ENCODE measurements at regions not wholly inside any gene's neighbourhood (a gene's known extent, or its start where the extent isn't known, plus 50 kb on each side); places are given as distances from the start of the nearest gene placed in this dataset.
"Not testable (repeated sequence)": the region's sequence is repeated elsewhere in the genome, so short reads cannot be mapped to it uniquely, and the experiment has no call there.

DNA sequence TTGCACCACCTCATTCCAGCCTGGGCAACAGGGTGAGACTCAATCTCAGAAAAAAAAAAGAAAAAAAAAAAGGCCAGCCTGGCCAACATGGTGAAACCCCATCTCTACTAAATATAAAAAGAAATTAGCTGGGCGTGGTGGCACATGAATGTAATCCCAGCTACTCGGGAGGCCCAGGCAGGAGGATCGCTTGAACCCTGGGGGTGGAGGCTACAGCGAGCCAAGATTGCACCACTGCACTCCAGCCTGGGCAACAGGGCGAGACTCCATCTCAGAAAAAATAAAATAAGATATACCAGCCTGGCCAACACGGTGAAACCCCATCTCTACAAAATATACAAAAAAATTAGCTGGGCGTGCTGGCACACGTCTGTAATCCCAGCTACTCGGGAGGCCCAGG is 1602.3 kb downstream of the RPIA start:
- TF ChIP-seq, protein P1, sequence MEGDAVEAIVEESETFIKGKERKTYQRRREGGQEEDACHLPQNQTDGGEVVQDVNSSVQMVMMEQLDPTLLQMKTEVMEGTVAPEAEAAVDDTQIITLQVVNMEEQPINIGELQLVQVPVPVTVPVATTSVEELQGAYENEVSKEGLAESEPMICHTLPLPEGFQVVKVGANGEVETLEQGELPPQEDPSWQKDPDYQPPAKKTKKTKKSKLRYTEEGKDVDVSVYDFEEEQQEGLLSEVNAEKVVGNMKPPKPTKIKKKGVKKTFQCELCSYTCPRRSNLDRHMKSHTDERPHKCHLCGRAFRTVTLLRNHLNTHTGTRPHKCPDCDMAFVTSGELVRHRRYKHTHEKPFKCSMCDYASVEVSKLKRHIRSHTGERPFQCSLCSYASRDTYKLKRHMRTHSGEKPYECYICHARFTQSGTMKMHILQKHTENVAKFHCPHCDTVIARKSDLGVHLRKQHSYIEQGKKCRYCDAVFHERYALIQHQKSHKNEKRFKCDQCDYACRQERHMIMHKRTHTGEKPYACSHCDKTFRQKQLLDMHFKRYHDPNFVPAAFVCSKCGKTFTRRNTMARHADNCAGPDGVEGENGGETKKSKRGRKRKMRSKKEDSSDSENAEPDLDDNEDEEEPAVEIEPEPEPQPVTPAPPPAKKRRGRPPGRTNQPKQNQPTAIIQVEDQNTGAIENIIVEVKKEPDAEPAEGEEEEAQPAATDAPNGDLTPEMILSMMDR (IDR thresholded peaks at IDR 0.05) = not testable (repeated sequence)
- not testable (repeated sequence) for TF ChIP-seq POLR2A (IDR thresholded peaks at IDR 0.05)

All from adrenal gland (tissue), 5 donors.